ENCODE measurements at regions not wholly inside any gene's neighbourhood (a gene's known extent, or its start where the extent isn't known, plus 50 kb on each side); places are given as distances from the start of the nearest gene placed in this dataset.
"Not testable (repeated sequence)": the region's sequence is repeated elsewhere in the genome, so short reads cannot be mapped to it uniquely, and the experiment has no call there.

- Mint-ChIP-seq H3K27ac (no peak overlapping the region), H3K4me1 (peaks cover 22% of the 10 kb centered on the region), H3K4me3 (no peak overlapping the region), H3K27me3 (ENCODE audit: low read depth, poor library complexity) (no peaks in the 10 kb centered on the region), H3K9me3 (peaks cover 32% of the 10 kb centered on the region), H3K36me3 (ENCODE audit: low read depth) (no peaks in the 10 kb centered on the region)
- no peak for TF ChIP-seq CTCF (IDR thresholded peaks at IDR 0.05)
- no peak for DNase-seq
These were observed 142.3 kb upstream of the SLC38A2 start for GRCh38 chr12:46514886-46515285.

- not testable (repeated sequence) for DNase-seq; H3K27me3 Mint-ChIP-seq (ENCODE audit: low read depth, poor library complexity); H3K27ac Mint-ChIP-seq; H3K4me3 Mint-ChIP-seq; H3K4me1 Mint-ChIP-seq
- peaks cover 17% of the 10 kb centered on the region for H3K36me3 Mint-ChIP-seq (ENCODE audit: low read depth)
- H3K9me3 Mint-ChIP-seq, result peaks cover 60% of the 10 kb centered on the region
These were observed 137.7 kb upstream of the SLC38A2 start for GRCh38 chr12:46510257-46510656.

- no peak for TF ChIP-seq CTCF (IDR thresholded peaks at IDR 0.05)
- H3K36me3 Mint-ChIP-seq (ENCODE audit: low read depth), result peaks cover 20% of the 10 kb centered on the region
- H3K27ac Mint-ChIP-seq, result no peak overlapping the region
- H3K27me3 Mint-ChIP-seq (ENCODE audit: low read depth, poor library complexity), result no peaks in the 10 kb centered on the region
- no peaks in the 10 kb centered on the region for H3K4me1 Mint-ChIP-seq
- H3K9me3 Mint-ChIP-seq, result peaks cover 68% of the 10 kb centered on the region
- H3K4me3 Mint-ChIP-seq, result no peak overlapping the region
- no peak for DNase-seq
These were observed 136.6 kb upstream of the SLC38A2 start for GRCh38 chr12:46509135-46509534.

- Mint-ChIP-seq H3K27ac (no peak overlapping the region), H3K27me3 (ENCODE audit: low read depth, poor library complexity) (no peaks in the 10 kb centered on the region), H3K36me3 (ENCODE audit: low read depth) (peaks cover 20% of the 10 kb centered on the region), H3K4me1 (no peaks in the 10 kb centered on the region), H3K4me3 (no peak overlapping the region), H3K9me3 (peaks cover 69% of the 10 kb centered on the region)
- no peak for TF ChIP-seq CTCF (IDR thresholded peaks at IDR 0.05)
- no peak for DNase-seq
These were observed 136.1 kb upstream of the SLC38A2 start for GRCh38 chr12:46508651-46509050.

- DNase-seq, result no peak
- no peaks in the 10 kb centered on the region for H3K4me1 Mint-ChIP-seq
- H3K4me3 Mint-ChIP-seq, result no peak overlapping the region
- no peaks in the 10 kb centered on the region for H3K27me3 Mint-ChIP-seq (ENCODE audit: low read depth, poor library complexity)
- no peak overlapping the region for H3K27ac Mint-ChIP-seq
- H3K36me3 Mint-ChIP-seq (ENCODE audit: low read depth), result peaks cover 20% of the 10 kb centered on the region
- no peak for TF ChIP-seq CTCF (IDR thresholded peaks at IDR 0.05)
- peaks cover 67% of the 10 kb centered on the region for H3K9me3 Mint-ChIP-seq
These were observed 135.2 kb upstream of the SLC38A2 start for GRCh38 chr12:46507766-46508165.

- peaks cover 21% of the 10 kb centered on the region for H3K36me3 Mint-ChIP-seq (ENCODE audit: low read depth)
- no peak overlapping the region for H3K4me3 Mint-ChIP-seq
- H3K4me1 Mint-ChIP-seq, result no peaks in the 10 kb centered on the region
- no peak for DNase-seq
- H3K27me3 Mint-ChIP-seq (ENCODE audit: low read depth, poor library complexity), result no peaks in the 10 kb centered on the region
- TF ChIP-seq CTCF (IDR thresholded peaks at IDR 0.05), result no peak
- peaks cover 66% of the 10 kb centered on the region for H3K9me3 Mint-ChIP-seq
- no peak overlapping the region for H3K27ac Mint-ChIP-seq
These were observed 134.4 kb upstream of the SLC38A2 start for GRCh38 chr12:46506961-46507360.

Measured in nephron progenitor cell (in vitro differentiated cells).